ENCODE measurements at regions not wholly inside any gene's neighbourhood (a gene's known extent, or its start where the extent isn't known, plus 50 kb on each side); places are given as distances from the start of the nearest gene placed in this dataset.

GRCh38 chr9:115401756-115402327 is 283.9 kb upstream of the TNC start:
- ATAC-seq (ENCODE audit: insufficient number of reproducible peaks, low FRiP score, low read depth), result no peak
- H3K27ac ChIP-seq, result no peak overlapping the region
- H3K4me3 ChIP-seq, result no peak overlapping the region
- no peaks in the 10 kb centered on the region for H3K36me3 ChIP-seq
- no peaks in the 10 kb centered on the region for H3K4me1 ChIP-seq (ENCODE audit: control insufficient read depth in 1 of 2, low read depth in 2 of 2)
- no peaks in the 10 kb centered on the region for H3K9me3 ChIP-seq
- H3K27me3 ChIP-seq (replicated peaks; ENCODE audit: insufficient read depth), result no peaks in the 10 kb centered on the region
- no peak for DNase-seq (ENCODE audit: low spot score)
- TF ChIP-seq CTCF (IDR thresholded peaks at IDR 0.05), result no peak

- DNase-seq (ENCODE audit: low spot score) (no peak), ATAC-seq (ENCODE audit: insufficient number of reproducible peaks, low FRiP score, low read depth) (no peak)
- Histone ChIP-seq H3K4me1 (ENCODE audit: control insufficient read depth in 1 of 2, low read depth in 2 of 2) (no peaks in the 10 kb centered on the region), H3K27ac (no peak overlapping the region), H3K27me3 (replicated peaks; ENCODE audit: insufficient read depth) (no peaks in the 10 kb centered on the region), H3K4me3 (no peak overlapping the region), H3K36me3 (no peaks in the 10 kb centered on the region), H3K9me3 (no peaks in the 10 kb centered on the region)
- TF ChIP-seq CTCF (IDR thresholded peaks at IDR 0.05), result no peak
Measured at GRCh38 chr9:115403753-115404152, 285.8 kb upstream of the TNC start.

DNA sequence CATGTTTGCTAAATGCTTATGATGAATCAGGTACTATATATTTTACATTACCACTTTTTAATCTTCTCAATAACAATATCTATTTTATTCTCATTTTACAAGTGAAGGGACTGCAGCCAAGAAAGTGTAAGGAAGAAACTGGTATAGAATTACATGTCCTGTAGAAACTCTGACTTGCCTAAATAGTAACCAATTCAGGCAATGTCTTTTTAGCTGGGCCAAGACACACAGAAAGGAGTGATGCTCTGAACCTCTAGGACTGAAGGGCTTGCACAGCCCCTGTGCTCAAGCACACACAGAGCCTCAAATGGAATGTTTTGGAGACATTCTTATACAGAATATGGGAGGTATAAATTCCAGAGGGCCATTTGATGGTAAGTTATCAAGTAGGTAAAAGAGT is 286.4 kb upstream of the TNC start:
- no peaks in the 10 kb centered on the region for H3K36me3 ChIP-seq
- TF ChIP-seq CTCF (IDR thresholded peaks at IDR 0.05), result no peak
- H3K4me3 ChIP-seq, result no peak overlapping the region
- DNase-seq (ENCODE audit: low spot score) (no peak), ATAC-seq (ENCODE audit: insufficient number of reproducible peaks, low FRiP score, low read depth) (no peak)
- H3K9me3 ChIP-seq, result no peaks in the 10 kb centered on the region
- H3K27ac ChIP-seq, result no peak overlapping the region
- H3K27me3 ChIP-seq (replicated peaks; ENCODE audit: insufficient read depth), result no peaks in the 10 kb centered on the region
- no peaks in the 10 kb centered on the region for H3K4me1 ChIP-seq (ENCODE audit: control insufficient read depth in 1 of 2, low read depth in 2 of 2)

GRCh38 chr9:115411516-115411915 is 293.6 kb upstream of the TNC start:
- TF ChIP-seq CTCF (IDR thresholded peaks at IDR 0.05), result no peak
- ATAC-seq (ENCODE audit: insufficient number of reproducible peaks, low FRiP score, low read depth), result no peak
- Histone ChIP-seq H3K36me3 (no peaks in the 10 kb centered on the region), H3K4me3 (no peak overlapping the region), H3K27ac (no peak overlapping the region), H3K27me3 (replicated peaks; ENCODE audit: insufficient read depth) (no peaks in the 10 kb centered on the region), H3K9me3 (no peaks in the 10 kb centered on the region), H3K4me1 (ENCODE audit: control insufficient read depth in 1 of 2, low read depth in 2 of 2) (peaks cover 6 to 17% of the 10 kb centered on the region in 2 donors)
- DNase-seq (ENCODE audit: low spot score), result no peak

DNA sequence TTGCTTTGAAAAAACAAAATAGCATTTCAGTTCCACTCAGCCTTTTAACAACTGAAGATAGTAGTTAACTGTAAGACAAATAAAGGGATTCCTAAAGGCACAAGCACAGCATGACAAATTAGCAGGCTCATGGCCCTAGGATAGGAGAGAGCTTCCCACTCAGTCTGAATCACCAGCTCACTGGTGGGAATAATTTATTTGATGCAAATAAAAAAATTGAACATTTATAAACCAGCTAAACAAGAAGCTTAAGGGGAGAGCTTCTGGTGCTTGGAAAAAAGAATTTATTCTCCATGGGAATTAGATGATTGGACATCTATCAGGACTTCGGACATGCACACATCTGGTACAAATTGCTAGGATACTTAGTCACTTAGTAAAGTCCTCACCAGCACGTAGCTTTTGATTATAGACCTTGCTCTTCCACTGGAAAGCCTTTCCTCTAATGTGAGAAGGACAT is 294.1 kb upstream of the TNC start:
- ATAC-seq (ENCODE audit: insufficient number of reproducible peaks, low FRiP score, low read depth), result no peak
- TF ChIP-seq CTCF (IDR thresholded peaks at IDR 0.05), result no peak

More for the DNA sequence above, 294.1 kb upstream of the TNC start:
- Histone ChIP-seq H3K36me3 (no peaks in the 10 kb centered on the region), H3K4me3 (no peak overlapping the region), H3K27ac (no peak overlapping the region), H3K4me1 (ENCODE audit: control insufficient read depth in 1 of 2, low read depth in 2 of 2) (peaks cover 6 to 20% of the 10 kb centered on the region in 2 donors), H3K9me3 (no peaks in the 10 kb centered on the region), H3K27me3 (replicated peaks; ENCODE audit: insufficient read depth) (no peaks in the 10 kb centered on the region)
- no peak for DNase-seq (ENCODE audit: low spot score)

Data from thoracic aorta (tissue), 2 donors.